HL-60 (cell line): ENCODE measurements at regions not wholly inside any gene's neighbourhood (a gene's known extent, or its start where the extent isn't known, plus 50 kb on each side); places are given as distances from the start of the nearest gene placed in this dataset.

ENCODE experiments used
- DNase-seq, 2 experiments: peaks; one replicate each; pipeline ENCODE4 v3.0.0-alpha.2; 2010 to 2020; ENCODE audit warnings: low read depth in 1 of 2, low spot score in 1 of 2
- H3K27ac ChIP-seq: fragments of 250-450 bp; sonication (Bioruptor Pico); replicated peaks from 2 replicates; pipeline ENCODE4 v1.5.1; 2020; ENCODE audit warnings: mild to moderate bottlenecking, moderate library complexity
- H3K27me3 ChIP-seq: fragments of 250-450 bp; sonication (Bioruptor Pico); 2 replicates; pipeline ENCODE4 v1.5.1; 2021; ENCODE audit warnings: mild to moderate bottlenecking, moderate library complexity; ENCODE audit not compliant: insufficient read depth, poor library complexity, severe bottlenecking
- H3K4me3 ChIP-seq: replicated peaks from 2 replicates; pipeline ENCODE4 v1.5.1; 2011; ENCODE audit warnings: mild to moderate bottlenecking, control low read depth, low read length; ENCODE audit not compliant: insufficient read depth
- CTCF ChIP-seq: IDR thresholded peaks from one replicate; pipeline ENCODE4 v1.5.1; 2011; ENCODE audit warnings: low read length, control low read depth, inconsistent platforms; ENCODE audit not compliant: insufficient read depth
- GABPA ChIP-seq: IDR thresholded peaks from 2 replicates; pipeline ENCODE4 v1.6.1; 2012; ENCODE audit warnings: low read depth
- POLR2AphosphoS5 ChIP-seq: IDR thresholded peaks from 2 replicates; pipeline ENCODE4 v1.6.1; 2012; ENCODE audit warnings: low read depth
- REST ChIP-seq: IDR thresholded peaks from 2 replicates; pipeline ENCODE4 v1.6.1; 2012; ENCODE audit warnings: low read depth; ENCODE audit not compliant: insufficient replicate concordance
- SPI1 ChIP-seq: IDR thresholded peaks from 2 replicates; pipeline ENCODE4 v1.6.1; 2012; ENCODE audit warnings: low read depth, mild to moderate bottlenecking, borderline replicate concordance

GRCh38 chr3:141431411-141432378, 55.1 kb upstream of the RASA2 start:
- Histone ChIP-seq H3K27ac (no peak overlapping the region), H3K4me3 (no peak overlapping the region), H3K27me3 (no peaks in the 10 kb centered on the region)
- DNase-seq = no peak
- no peak for TF ChIP-seq GABPA
- no peak for TF ChIP-seq POLR2AphosphoS5
- no peak for TF ChIP-seq REST
- no peak for TF ChIP-seq SPI1
- no peak for TF ChIP-seq CTCF

GRCh38 chr3:141432904-141433303, 53.9 kb upstream of the RASA2 start:
- Histone ChIP-seq H3K27me3 (no peaks in the 10 kb centered on the region), H3K27ac (no peak overlapping the region), H3K4me3 (no peak overlapping the region)
- no peak for TF ChIP-seq GABPA
- TF ChIP-seq REST = no peak
- no peak for TF ChIP-seq POLR2AphosphoS5
- no peak for TF ChIP-seq SPI1
- TF ChIP-seq CTCF = no peak
- no peak for DNase-seq

GRCh38 chr3:141434255-141434654, 52.6 kb upstream of the RASA2 start:
- DNase-seq = no peak
- Histone ChIP-seq H3K27me3 (no peaks in the 10 kb centered on the region), H3K4me3 (no peak overlapping the region), H3K27ac (no peak overlapping the region)
- TF ChIP-seq CTCF (no peak), SPI1 (peak; percentile 66)
